RPMI8226 (cell line): ENCODE measurements at regions not wholly inside any gene's neighbourhood (a gene's known extent, or its start where the extent isn't known, plus 50 kb on each side); places are given as distances from the start of the nearest gene placed in this dataset.

ENCODE experiments used
- DNase-seq: peaks from one replicate; pipeline ENCODE4 v3.0.0-alpha.2; 2015

DNA sequence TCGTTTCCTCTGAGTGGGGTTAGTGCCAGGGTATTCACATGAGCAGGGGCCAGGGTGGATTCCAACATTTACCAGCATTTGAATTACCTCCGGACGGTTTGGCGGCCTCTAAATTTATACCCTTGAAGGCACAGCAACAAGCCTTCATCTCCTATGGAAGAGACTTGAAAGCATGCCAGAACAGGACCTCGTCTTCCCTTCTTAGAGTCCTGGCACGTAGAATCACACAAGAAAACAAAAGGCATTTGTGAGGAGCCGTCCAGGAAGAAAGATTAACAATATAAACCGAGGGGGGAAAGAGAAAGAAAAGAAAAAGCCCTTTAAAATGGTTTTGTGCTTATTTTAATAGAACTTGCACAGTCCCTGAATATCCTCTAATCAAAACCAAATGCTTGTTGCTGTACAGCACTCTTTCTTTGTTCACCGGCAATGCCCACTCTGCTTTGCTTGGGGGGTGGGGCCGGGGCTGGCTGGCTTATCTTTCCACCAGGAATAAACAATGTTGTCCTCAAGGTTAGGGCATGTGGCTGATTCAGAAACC lies 575.8 kb upstream of the ZNF462 start:
- DNase-seq = no peak

DNA sequence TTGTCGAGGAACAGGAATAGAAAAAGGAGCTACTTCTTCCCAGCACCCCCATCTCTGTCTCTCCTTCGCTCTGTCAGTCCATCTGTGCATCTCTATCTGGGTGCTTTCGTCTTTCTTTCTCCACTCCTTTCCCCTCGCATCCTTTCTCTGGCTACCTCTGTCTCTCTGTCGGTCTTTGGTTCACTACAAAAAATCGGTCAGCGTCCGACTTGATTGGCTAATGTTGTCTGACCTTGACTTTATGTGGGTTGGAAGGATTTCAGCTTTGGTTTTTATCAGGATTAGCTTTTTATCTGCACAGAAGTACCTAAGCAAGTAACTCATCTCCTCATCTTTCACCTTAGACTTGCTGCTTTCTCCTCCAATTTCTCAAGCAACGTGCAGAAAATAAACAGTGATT lies 575.2 kb upstream of the ZNF462 start:
- DNase-seq = no peak

DNA sequence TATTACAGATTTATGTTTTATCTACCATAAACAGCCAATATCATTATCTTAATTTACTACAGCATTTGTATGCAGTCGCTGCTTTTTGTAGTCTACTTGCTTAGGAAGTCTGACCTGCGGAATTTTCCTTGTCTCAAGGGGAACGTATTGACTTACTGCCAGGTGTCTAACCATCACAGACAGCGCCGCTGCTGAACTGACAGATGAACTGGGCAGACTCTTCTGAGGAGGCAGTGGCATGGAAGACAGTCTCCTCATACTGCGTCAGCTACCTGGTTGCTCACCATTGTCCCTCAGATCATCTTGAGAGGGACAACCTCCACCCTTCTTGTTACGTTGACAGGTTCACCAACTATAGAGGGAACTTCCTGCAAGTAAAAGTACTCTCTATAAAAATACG lies 574.3 kb upstream of the ZNF462 start:
- no peak for DNase-seq

DNA sequence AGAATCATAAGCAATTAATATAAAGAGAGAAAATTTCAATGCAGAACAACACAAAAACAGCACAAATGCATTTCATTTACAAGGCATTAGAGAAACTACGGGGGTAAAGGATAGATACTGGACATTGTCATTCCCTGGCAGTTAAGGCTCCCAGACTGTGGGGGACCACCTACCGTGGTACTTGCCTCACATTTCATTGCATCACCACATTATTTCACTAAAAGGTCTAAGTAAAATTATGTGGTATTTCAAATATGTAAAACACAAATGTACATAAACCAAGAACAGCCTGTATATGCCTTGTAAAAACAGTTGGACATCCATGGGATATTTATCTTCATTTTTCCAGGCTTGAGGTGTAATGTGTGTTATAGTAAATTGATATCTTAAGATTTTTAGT lies 571.2 kb upstream of the ZNF462 start:
- no peak for DNase-seq

DNA sequence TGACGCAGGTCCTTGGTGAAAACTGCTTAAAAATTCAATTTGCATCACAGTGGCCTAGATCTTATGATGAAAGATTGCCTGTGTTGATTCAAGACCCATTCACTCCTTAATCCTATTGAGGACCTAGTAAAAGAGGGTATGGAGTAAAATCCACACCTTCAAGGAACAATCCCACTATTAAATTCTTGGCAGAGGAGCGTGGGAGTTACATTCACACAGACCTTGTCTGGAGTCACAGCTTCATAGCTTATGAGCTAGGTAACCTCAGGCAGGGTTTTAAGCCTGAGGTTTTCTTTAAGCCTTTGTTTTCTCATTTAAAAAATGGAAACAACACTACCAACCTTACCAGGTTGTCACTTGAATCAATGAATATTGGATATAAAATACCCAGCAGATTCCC lies 566.5 kb upstream of the ZNF462 start:
- DNase-seq = no peak

DNA sequence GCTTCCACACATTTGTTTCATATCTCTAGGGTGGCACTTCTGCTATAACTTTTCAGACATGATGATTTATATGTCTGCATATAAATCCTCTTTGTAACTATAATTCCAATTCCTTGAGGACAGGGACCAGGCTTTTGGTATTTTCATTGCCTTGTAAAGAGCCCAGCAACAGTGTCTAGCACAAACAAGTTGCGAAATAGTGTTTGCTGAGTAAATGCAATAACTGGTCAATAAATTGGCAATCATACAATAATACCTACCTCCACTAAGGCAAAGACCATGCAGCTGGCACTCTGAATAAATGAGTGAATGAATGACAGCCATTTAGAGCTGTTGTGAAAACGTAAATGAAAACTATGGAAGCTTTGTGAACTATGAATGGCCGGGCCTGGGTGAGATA lies 564.0 kb upstream of the ZNF462 start:
- no peak for DNase-seq

DNA sequence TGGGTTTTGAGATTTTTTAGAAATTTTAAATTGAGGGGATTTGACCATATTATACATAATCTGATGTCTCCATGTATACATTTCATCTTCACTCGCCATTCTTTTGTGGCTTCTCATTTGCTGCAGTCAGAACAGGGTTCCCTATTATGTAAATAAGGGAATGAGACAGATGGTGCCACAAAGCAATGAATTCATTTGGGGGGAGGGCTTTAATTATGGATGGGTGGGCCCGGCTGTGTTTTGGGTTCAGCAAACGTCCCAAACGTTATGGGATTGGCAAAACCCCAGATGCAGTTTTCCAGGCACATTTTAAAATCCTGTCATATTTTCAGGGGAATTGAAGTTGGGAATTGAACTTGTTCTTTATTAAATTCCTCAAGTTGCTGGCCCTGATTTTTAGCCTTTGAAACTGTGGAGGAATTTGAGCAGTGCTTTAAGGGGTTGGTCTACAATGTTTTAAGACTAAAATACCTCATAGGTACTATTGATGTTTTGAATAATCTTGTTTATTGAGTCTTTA lies 558.5 kb upstream of the ZNF462 start:
- no peak for DNase-seq

DNA sequence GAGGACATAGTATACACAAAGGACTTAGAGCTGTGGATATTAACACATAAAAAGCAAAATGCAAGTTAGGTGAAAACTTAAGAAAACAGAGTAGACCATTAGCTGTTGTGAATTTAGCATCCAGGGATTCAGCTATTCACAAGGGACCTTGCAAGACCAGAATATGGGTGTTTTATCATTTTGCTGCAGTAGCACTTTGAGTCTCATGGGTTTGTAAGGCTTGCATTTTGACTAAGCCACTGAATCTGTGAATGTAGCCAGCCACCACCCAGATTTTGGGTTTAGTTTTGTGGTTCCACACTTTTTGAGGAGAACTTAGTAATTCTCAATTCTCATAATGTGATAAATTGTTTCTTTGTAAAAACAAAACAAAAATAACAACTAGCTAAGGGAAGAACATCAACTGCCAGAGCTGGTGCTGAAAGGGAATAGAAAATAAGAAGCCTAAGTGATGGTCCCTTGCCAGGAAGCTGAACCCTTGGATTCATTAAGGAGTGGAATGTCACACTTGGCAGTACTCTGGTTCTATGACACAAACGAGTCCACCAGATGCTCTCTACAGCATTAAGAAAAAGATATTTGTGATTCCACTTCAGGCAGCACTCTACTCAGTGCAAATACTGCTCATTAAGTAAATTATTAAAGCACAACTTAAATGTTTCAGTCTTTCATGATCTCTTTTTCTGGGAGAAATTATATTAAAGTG lies 557.4 kb upstream of the ZNF462 start:
- DNase-seq = no peak

DNA sequence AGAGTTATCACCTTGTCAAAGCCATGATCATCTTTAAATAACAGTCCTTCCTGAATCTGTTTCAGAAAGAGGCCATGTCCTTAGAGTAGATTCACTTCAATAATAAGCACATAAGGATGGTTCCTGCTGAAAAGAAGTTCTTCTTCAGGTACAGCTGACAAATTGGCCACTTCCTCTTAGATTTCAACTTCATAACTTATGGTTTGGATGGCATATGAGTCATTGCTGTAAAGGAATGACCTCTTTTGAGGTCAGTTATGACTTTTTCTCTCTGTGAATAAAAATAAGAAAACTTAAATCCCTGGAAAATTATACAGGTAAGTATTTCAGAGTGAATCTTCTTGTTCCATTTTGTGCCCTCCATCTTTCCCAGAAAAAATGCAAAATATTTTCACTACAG lies 555.3 kb upstream of the ZNF462 start:
- no peak for DNase-seq

DNA sequence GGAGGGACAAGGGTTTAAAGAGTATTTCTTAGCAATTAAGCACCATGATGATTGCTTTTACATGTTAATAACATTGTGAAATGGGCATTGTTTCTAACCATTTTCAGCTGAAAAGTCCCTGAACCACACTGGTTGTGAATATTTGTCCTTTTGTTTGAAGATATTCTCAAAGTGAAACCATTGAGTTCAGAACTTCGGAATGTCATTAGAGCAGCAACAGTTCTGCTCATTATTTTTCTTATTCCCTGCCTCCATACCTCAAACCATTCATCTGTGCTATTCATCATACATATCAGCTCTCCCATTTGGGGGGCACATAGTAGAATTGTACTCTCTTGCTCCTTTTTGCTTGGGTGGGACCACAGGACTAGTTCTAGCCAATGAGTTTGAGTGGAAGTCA lies 553.0 kb upstream of the ZNF462 start:
- DNase-seq = no peak

DNA sequence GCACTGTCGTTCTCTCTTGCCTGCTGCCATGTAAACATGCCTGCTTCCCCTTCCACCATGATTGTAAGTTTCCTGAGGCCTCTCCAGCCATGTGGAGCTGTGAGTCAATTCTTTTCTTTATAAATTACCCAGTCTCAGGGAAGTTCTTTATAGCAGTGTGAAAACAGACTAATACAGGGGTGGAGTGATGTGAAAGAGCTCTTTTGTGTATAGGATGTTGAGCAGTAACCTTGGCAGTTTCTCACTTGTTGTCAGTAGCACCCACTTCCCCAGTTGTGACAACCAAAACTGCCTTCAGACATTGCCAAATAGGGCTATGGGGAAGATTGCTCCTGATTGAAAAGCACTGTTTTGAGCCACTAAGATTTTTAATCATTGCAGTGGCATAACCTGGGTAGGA lies 552.2 kb upstream of the ZNF462 start:
- DNase-seq = no peak

DNA sequence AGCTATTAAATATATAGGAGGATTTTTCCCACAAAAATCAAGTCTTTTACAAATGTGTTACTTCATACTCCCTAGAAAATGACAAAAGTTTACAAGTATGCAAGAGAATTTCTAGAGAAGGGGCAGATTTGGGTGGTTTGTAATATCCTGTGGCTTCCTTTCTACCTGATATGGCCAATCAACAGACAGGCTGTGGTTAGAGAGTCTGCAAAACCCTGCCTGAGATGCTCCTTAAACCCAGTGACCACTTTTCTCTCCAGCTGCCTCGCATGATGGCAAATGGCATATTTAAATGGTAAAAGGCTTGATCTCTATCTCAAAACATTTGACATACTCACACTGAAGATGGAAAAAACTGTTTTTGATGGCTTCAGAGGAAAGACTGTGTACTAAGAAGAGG lies 550.1 kb upstream of the ZNF462 start:
- DNase-seq = no peak

DNA sequence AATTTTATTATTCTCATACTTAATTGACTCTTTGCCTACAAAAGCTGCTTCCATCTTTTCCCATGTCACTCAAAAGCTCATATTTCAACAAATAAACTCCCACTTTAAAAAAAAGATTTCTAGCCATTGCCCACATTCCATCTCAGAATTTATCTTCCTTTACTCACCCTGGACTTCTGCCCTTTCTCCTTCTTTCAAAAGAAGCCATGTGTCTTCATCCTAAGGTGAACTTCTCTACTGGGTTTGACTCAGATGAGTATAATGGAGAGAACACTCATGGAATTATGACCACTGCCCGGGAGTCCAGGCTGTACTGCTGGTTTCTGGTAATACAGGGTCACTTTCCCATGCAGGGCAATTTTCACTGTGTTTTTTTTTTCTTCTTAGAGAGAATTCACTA lies 548.5 kb upstream of the ZNF462 start:
- DNase-seq = no peak

DNA sequence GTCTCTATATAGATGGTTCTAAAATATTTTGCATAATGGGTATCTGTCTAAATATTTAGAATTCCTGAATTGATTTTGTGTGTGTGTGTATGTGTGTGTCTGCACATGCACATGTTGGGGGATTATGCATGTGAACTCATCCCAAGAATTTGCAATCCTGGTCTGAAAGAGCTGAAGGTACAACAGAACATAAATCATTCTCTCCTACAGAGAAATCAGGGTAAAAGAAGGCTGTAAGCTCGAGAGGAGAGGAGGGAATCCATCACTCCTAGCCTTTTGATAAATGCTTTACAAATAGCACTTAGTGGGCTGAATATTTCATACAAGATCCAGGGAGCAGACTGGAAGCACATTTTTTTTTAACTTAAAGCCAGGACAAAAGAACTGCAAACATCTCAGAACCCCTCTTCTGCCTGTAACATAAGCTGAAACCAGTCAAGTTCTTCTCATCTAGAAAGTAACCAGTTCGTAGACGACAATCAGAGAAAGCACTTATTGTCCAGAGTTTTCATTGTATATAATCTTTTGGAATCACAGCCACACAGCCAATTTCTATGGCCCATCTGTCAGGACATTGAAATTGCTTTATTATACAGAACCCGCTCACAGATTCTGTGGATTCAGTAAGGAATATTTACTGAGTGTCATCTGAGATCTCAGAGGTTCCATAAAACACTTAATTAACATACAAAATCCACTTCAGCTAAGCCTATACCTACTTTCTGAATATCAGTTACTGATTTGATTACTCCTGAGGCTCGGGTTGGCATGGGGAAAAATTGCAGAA lies 541.4 kb upstream of the ZNF462 start:
- DNase-seq = no peak

DNA sequence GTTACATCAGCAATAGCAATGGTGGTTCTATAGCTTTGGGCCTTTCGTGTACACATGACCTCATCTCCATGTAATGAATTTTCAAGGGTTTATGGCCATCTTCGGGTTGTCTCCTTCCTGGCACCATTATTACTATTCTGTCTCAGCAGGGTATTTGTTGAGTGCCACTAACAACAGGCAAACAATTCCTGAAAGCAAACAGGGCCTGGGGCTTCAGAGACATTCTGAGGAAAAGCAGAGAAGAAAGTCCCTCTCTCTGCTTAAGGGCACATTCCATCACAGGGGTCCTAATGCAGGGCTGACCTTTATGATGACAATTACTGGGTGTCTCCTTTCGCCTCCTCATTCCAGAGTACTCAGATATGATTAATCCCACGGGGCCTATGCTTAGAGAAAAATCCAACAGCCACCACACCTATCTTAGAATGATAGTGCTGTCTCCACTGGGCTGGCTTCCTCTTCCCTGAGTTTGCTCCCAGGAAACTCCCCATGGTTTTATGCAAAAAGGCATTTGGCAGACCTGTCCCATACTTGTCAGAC lies 540.2 kb upstream of the ZNF462 start:
- no peak for DNase-seq

DNA sequence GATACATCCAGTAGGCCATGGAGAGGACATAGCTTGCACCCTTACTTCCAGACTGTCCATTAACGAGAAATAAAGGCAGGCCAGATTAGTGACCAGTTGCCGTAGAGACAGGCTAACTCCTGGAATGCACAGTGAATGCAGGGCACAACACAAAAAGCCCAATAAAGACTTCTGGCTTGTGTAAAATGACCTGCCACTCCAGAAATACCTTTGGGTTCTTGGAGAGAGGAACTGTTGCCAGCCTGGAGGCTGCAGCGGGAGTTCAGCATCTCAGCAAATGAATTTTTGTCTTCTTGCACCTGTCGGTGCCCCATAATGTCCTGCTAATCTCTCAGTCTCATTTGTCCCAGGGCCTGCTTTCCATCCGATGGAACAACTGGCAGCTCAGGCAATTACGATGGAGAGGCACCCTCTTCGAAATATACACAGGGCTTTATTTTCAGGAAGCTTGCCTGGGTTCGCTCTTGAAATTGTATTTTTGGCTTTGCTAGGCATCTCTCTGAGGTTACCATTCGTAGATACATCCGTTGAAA lies 538.8 kb upstream of the ZNF462 start:
- DNase-seq = no peak

DNA sequence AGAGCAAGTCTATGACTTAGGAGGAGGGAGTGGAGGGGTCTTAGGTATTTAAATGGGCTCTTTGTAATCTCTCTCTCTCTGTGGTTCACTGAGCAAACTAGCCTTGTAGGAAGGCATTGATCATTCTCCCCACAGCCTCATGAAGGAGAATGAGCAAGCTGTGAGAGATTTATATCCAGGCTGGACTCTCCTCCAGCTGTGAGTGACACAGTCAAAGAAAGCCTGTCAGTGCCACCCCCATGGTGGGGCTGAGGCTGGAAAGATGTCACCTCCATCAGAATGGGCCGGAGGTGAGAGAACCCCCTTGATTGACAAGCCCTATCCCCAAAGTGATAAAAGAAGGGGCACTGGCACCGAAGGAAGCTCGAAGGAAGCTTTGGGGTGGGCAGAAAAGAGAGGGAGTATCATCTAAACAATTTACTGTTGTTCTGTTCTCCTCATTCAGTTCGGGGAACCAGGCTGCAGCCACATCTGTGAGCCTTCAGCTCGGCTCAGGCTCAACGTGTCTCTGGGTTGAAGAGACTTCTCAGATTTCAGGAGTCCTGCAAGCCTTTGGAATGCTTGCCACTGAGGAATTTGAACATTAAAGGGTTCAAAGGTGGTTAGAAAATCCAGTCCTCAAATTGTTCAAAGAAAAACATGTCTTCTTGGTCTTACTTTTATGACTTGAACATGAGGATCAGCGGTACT lies 538.2 kb upstream of the ZNF462 start:
- no peak for DNase-seq

DNA sequence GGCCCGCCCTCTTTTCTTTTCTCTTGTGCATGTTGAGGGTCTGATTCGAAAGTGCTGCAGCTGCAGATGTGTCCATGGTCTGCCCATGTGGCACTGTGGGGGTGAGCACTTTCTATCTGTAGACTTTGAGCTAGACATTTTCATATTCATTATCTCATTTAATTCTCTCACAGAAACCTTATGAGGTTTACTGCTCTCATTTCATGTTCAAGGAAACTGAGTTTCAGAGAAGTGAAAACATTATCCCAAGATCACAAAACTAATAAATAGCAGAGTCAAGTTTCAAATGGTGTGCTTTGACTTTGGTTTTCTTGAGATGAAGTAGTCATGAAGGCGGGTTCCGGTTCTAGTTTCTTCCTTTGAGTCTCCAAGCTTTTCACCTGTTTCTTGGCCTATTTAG lies 536.5 kb upstream of the ZNF462 start:
- no peak for DNase-seq

DNA sequence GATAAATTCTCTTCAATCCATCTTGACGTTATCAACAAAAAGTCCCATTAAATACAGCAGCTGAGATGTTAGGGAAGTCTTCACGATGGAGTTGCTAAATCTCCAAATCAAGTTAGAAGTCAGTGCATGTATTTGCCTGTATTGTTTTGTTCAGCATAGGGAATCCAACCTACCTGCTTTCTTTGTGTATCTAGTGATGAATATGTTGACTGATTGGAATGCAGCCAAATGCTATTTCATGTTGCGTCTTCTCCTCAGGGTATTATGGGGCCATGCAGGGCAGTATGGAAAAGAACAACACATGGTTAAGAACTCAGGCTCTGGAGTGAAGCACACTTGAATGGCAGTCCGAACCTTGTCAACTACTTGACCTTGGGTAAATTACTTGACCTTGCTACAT lies 529.5 kb upstream of the ZNF462 start:
- no peak for DNase-seq

DNA sequence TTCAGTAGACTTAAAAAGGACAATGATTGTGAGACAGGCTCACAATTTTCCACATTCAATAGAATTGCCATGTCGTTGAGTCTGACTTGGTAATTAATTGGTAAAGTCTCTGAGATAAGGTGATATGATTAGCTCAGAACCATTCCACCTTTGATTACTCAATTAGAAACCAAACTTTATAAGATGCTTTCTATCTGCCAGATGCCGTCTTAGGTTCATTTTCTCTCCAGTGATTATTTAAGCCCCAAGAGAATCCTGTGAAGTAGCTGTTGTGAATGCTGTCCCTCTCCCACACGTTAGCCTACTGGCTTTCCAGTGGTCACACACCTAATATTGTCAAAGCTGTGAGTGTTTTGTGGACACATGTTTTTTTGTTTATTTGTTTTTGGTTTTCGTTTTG lies 528.9 kb upstream of the ZNF462 start:
- DNase-seq = no peak

DNA sequence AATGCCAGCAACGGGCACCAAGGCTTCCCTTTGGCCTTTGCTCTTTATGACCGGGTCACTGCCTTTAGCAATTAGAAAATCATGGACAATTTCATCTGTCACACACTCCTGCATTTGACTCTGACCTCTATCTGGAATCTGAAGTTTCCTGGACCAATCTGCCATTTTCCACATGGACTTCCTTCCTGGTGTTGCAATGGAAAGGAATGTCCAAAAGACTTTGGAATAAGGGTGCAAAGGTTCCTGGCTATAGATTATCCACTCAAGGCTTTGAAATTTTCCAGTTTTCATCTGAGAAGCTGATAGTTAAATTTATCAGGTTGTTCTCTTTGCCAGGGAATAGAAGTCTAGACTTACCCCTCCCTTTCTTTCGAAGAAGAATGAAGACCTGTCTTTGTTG lies 523.1 kb upstream of the ZNF462 start:
- DNase-seq = no peak

DNA sequence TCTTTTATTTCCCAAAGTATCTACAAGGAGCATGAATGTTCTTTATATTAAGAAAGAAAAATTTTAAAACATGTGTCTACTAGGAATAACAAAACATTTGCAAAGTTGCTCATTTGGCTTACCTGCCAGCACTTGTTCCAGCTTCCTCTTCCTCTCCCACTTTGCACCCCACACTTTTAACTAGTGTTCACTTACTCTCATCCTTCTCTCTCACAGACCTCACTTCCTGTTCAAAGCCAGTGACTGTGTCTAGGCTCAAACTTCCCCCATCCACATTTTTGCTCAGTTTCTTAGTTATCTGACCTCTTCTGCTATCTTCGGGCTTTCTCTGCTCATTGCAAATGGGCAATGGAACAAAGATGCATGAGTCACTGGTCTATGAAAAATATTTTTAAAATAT lies 512.2 kb upstream of the ZNF462 start:
- DNase-seq = no peak

DNA sequence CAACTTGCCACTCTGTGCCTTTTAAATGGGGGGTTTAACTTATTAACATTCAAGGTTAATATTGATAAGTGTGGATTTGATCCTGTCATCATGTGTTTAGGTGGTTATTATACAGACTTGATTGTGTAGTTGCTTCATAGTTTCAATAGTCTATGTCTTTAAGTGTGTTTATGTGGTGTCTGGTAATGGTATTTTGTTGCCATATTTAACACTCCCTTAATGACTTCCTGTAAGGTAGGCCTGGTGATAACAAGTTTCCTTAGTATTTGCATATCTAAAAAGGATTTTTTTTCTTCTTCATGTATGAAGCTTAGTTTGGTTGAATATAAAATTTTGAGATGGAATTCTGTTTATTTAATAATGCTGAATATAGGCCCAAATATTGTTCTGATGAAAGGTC lies 506.0 kb upstream of the ZNF462 start:
- no peak for DNase-seq
